ENCODE measurements at regions not wholly inside any gene's neighbourhood (a gene's known extent, or its start where the extent isn't known, plus 50 kb on each side); places are given as distances from the start of the nearest gene placed in this dataset.

GRCh38 chr6:165883851-165884640, 221.0 kb upstream of the PDE10A start:
- H3K27ac ChIP-seq (ENCODE audit: low read length in 2 of 2) = no peak overlapping the region
- H4K20me1 ChIP-seq (ENCODE audit: control insufficient read depth, insufficient read depth, low read length, poor library complexity, severe bottlenecking) = no peaks in the 10 kb centered on the region
- CTCF ChIA-PET = interaction anchor here (0.9 to 2.0 kb wide), 5 partner anchors 10 to 517 kb away, joined by 3 to 8 read pairs (median 4); no protein-coding TSS in a partner anchor
- peaks cover 0 to 9% of the 10 kb centered on the region in 2 donors for H3K4me1 ChIP-seq (ENCODE audit: control insufficient read depth in 2 of 2, insufficient read depth in 2 of 2, low read length in 2 of 2)
- intact Hi-C loops (cut with micrococcal nuclease) = no loop called here
- no peaks in the 10 kb centered on the region for H3K36me3 ChIP-seq (replicated peaks in 1 of 2; ENCODE audit: control extremely low read depth in 1 of 2, control insufficient read depth in 1 of 2, extremely low read depth in 1 of 2, insufficient read depth in 2 of 2, low read length in 1 of 2)
- Mint-ChIP-seq H3K9me3 (ENCODE audit: insufficient read depth) (peaks cover 12% of the 10 kb centered on the region), H3K27me3 (peaks cover 7% of the 10 kb centered on the region), H3K27ac (no peak overlapping the region), H3K4me3 (no peak overlapping the region), H3K4me1 (peaks cover 8% of the 10 kb centered on the region)
- TF ChIP-seq CTCF (IDR thresholded peaks at IDR 0.05) (no peak), EZH2 (IDR thresholded peaks at IDR 0.05; ENCODE audit: borderline replicate concordance, insufficient read depth, low read depth, low read length, poor library complexity, severe bottlenecking) (no peak)
- H3K9me3 ChIP-seq (ENCODE audit: control extremely low read depth in 1 of 3, control insufficient read depth in 2 of 3, insufficient read depth in 1 of 3, low read length in 2 of 3) = peaks cover 0 to 11% (median 0%) of the 10 kb centered on the region in 3 donors
- no peak overlapping the region for H3K4me2 ChIP-seq (replicated peaks; ENCODE audit: low read depth, low read length, poor library complexity, severe bottlenecking)
- POLR2A ChIA-PET = no interaction called here
- H3K79me2 ChIP-seq (ENCODE audit: control insufficient read depth, insufficient read depth, low read length) = no peaks in the 10 kb centered on the region
- ATAC-seq (ENCODE audit: low read depth) (no peak), DNase-seq (no peak)
- H3K4me3 ChIP-seq (ENCODE audit: control extremely low read depth in 1 of 5, extremely low read depth in 1 of 5, insufficient read depth in 1 of 5, low read depth in 2 of 5, low read length in 4 of 5) = no peak overlapping the region
- WGBS (ENCODE audit: insufficient coverage) = 79% methylated on average over 12 of the region's 16 CpGs
- H2AFZ ChIP-seq (ENCODE audit: insufficient read depth, low read depth, low read length, poor library complexity, severe bottlenecking) = peak overlapping the region; percentile 74
- H3K9ac ChIP-seq (ENCODE audit: low read length) = no peak overlapping the region
- H3K27me3 ChIP-seq (replicated peaks in 1 of 4; ENCODE audit: control extremely low read depth in 1 of 4, control insufficient read depth in 3 of 4, insufficient read depth in 4 of 4, low read length in 3 of 4) = peaks cover 0 to 3% (median 0%) of the 10 kb centered on the region in 4 experiments

- WGBS (ENCODE audit: insufficient coverage) = 63% methylated on average over 5 of the region's 9 CpGs
- Mint-ChIP-seq H3K4me1 (peaks cover 8% of the 10 kb centered on the region), H3K9me3 (ENCODE audit: insufficient read depth) (peaks cover 2% of the 10 kb centered on the region), H3K4me3 (no peak overlapping the region), H3K27me3 (peaks cover 13% of the 10 kb centered on the region), H3K27ac (no peak overlapping the region)
- H3K4me1 ChIP-seq (ENCODE audit: control insufficient read depth in 2 of 2, insufficient read depth in 2 of 2, low read length in 2 of 2) = peaks cover 0 to 9% of the 10 kb centered on the region in 2 donors
- intact Hi-C loops (cut with micrococcal nuclease) = no loop called here
- H3K79me2 ChIP-seq (ENCODE audit: control insufficient read depth, insufficient read depth, low read length) = no peaks in the 10 kb centered on the region
- no peaks in the 10 kb centered on the region for H3K36me3 ChIP-seq (replicated peaks in 1 of 2; ENCODE audit: control extremely low read depth in 1 of 2, control insufficient read depth in 1 of 2, extremely low read depth in 1 of 2, insufficient read depth in 2 of 2, low read length in 1 of 2)
- no peaks in the 10 kb centered on the region for H4K20me1 ChIP-seq (ENCODE audit: control insufficient read depth, insufficient read depth, low read length, poor library complexity, severe bottlenecking)
- DNase-seq (no peak), ATAC-seq (ENCODE audit: low read depth) (no peak)
- H2AFZ ChIP-seq (ENCODE audit: insufficient read depth, low read depth, low read length, poor library complexity, severe bottlenecking) = no peak overlapping the region
- peaks cover 0 to 8% (median 0%) of the 10 kb centered on the region in 3 donors for H3K9me3 ChIP-seq (ENCODE audit: control extremely low read depth in 1 of 3, control insufficient read depth in 2 of 3, insufficient read depth in 1 of 3, low read length in 2 of 3)
- no peak overlapping the region for H3K27ac ChIP-seq (ENCODE audit: low read length in 2 of 2)
- peaks cover 0 to 3% (median 0%) of the 10 kb centered on the region in 4 experiments for H3K27me3 ChIP-seq (replicated peaks in 1 of 4; ENCODE audit: control extremely low read depth in 1 of 4, control insufficient read depth in 3 of 4, insufficient read depth in 4 of 4, low read length in 3 of 4)
- H3K9ac ChIP-seq (ENCODE audit: low read length) = no peak overlapping the region
- no peak overlapping the region for H3K4me3 ChIP-seq (ENCODE audit: control extremely low read depth in 1 of 5, extremely low read depth in 1 of 5, insufficient read depth in 1 of 5, low read depth in 2 of 5, low read length in 4 of 5)
- POLR2A ChIA-PET = no interaction called here
- TF ChIP-seq EZH2 (IDR thresholded peaks at IDR 0.05; ENCODE audit: borderline replicate concordance, insufficient read depth, low read depth, low read length, poor library complexity, severe bottlenecking) (no peak), CTCF (IDR thresholded peaks at IDR 0.05) (no peak)
- H3K4me2 ChIP-seq (replicated peaks; ENCODE audit: low read depth, low read length, poor library complexity, severe bottlenecking) = no peak overlapping the region
- CTCF ChIA-PET = no interaction called here
These were observed 218.8 kb upstream of the PDE10A start for GRCh38 chr6:165881806-165882205.

All from B cell (primary cell).